ENCODE measurements at regions not wholly inside any gene's neighbourhood (a gene's known extent, or its start where the extent isn't known, plus 50 kb on each side); places are given as distances from the start of the nearest gene placed in this dataset.

DNA sequence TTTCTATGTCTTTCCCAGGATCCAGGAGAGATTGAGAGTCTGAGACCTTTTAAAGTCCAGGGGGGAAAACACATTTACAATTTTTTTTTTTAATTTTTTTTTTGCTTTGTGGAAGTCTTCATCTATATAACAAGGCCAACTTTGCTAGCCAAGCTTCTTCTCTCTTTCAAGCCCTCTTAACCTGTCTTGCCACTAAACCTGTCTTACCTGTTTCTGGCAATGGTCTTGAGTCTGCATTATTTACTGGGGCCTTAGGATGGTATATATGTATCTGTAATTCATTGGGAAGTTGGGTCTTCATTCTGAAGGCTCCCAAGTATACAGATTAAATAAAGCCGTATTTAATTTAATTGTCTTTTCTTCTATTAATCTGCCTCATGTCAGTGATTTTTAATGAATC, 750.9 kb upstream of the B3GALT2 start:
- Histone ChIP-seq H3K4me3 (ENCODE audit: low read depth in 1 of 2, low read length in 2 of 2) (no peak overlapping the region), H3K9me3 (ENCODE audit: control insufficient read depth in 1 of 2, low read length in 2 of 2) (no peaks in the 10 kb centered on the region), H3K4me1 (ENCODE audit: control insufficient read depth in 1 of 2, insufficient read depth in 2 of 2, low read length in 2 of 2) (no peaks in the 10 kb centered on the region), H3K36me3 (ENCODE audit: control insufficient read depth in 1 of 2, insufficient read depth in 2 of 2, low read length in 2 of 2) (no peaks in the 10 kb centered on the region), H3K27ac (ENCODE audit: low read length) (no peak overlapping the region), H3K27me3 (ENCODE audit: low read depth, low read length) (no peaks in the 10 kb centered on the region)

DNA sequence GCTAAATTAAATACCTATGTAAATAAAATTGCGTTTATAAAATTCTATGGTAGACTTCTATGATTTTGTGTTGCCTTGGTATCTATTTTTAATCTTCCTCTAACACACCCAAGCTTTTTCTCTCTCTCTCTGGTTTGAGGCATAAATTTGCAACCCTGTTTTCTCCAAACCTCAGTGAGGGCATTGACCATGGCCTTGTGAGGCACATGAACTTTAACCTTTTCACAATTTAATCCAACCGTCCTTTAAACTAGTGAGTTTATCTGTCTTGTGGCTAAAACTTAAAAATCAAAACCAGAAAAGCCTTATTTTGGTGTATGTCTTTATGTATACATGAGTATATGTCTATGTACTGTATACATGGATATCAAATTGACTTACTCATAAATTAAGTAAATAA, 746.6 kb upstream of the B3GALT2 start:
- Histone ChIP-seq H3K4me3 (ENCODE audit: low read depth in 1 of 2, low read length in 2 of 2) (no peak overlapping the region), H3K9me3 (ENCODE audit: control insufficient read depth in 1 of 2, low read length in 2 of 2) (no peaks in the 10 kb centered on the region), H3K27ac (ENCODE audit: low read length) (no peak overlapping the region), H3K36me3 (ENCODE audit: control insufficient read depth in 1 of 2, insufficient read depth in 2 of 2, low read length in 2 of 2) (no peaks in the 10 kb centered on the region), H3K4me1 (ENCODE audit: control insufficient read depth in 1 of 2, insufficient read depth in 2 of 2, low read length in 2 of 2) (no peaks in the 10 kb centered on the region), H3K27me3 (ENCODE audit: low read depth, low read length) (no peaks in the 10 kb centered on the region)

- Histone ChIP-seq H3K9me3 (ENCODE audit: control insufficient read depth in 1 of 2, low read length in 2 of 2) (peaks cover 0 to 6% of the 10 kb centered on the region in 2 donors), H3K27ac (ENCODE audit: low read length) (no peak overlapping the region)
Observed at GRCh38 chr1:193931356-193931755, 744.9 kb upstream of the B3GALT2 start.

DNA sequence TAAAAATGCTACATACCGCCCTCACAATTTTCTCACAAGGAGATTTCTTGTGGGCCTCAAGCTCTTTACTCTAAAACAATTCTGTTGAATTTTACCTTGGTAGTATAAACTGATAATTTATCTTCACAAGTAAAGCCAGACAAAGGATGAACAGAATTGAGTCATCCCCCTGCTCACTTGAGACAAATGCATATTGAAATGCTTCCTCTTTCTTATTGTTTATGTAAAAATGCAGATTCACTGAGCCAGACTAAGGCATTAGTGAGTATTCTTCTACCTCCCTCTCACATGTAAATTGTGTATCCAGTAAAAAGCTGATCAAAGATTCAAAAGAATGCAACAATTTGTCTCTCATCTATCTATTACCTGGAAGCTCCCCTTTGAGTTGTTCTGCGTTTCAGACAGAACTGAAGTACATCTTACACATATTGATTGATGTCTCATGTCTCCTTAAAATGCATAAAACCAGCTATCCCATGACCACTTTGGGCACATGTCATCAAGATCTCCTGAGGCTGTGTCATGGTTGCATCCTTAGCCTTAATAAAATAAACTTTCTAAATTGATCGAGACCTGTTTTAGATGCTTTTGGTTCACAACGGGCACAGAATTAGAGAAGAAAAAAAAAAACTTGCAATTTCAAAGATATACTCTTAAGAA, 743.1 kb upstream of the B3GALT2 start:
- Histone ChIP-seq H3K27ac (ENCODE audit: low read length) (no peak overlapping the region), H3K4me3 (ENCODE audit: low read depth in 1 of 2, low read length in 2 of 2) (no peak overlapping the region), H3K4me1 (ENCODE audit: control insufficient read depth in 1 of 2, insufficient read depth in 2 of 2, low read length in 2 of 2) (no peaks in the 10 kb centered on the region), H3K9me3 (ENCODE audit: control insufficient read depth in 1 of 2, low read length in 2 of 2) (peaks cover 0 to 6% of the 10 kb centered on the region in 2 donors), H3K27me3 (ENCODE audit: low read depth, low read length) (no peaks in the 10 kb centered on the region), H3K36me3 (ENCODE audit: control insufficient read depth in 1 of 2, insufficient read depth in 2 of 2, low read length in 2 of 2) (no peaks in the 10 kb centered on the region)

More at GRCh38 chr1:193931356-193931755, 744.9 kb upstream of the B3GALT2 start:
- no peaks in the 10 kb centered on the region for H3K4me1 ChIP-seq (ENCODE audit: control insufficient read depth in 1 of 2, insufficient read depth in 2 of 2, low read length in 2 of 2)
- H3K27me3 ChIP-seq (ENCODE audit: low read depth, low read length): no peaks in the 10 kb centered on the region
- no peaks in the 10 kb centered on the region for H3K36me3 ChIP-seq (ENCODE audit: control insufficient read depth in 1 of 2, insufficient read depth in 2 of 2, low read length in 2 of 2)
- H3K4me3 ChIP-seq (ENCODE audit: low read depth in 1 of 2, low read length in 2 of 2): no peak overlapping the region

GRCh38 chr1:193927550-193927949, 741.1 kb upstream of the B3GALT2 start:
- no peaks in the 10 kb centered on the region for H3K36me3 ChIP-seq (ENCODE audit: control insufficient read depth in 1 of 2, insufficient read depth in 2 of 2, low read length in 2 of 2)
- H3K4me3 ChIP-seq (ENCODE audit: low read depth in 1 of 2, low read length in 2 of 2): no peak overlapping the region
- no peaks in the 10 kb centered on the region for H3K27me3 ChIP-seq (ENCODE audit: low read depth, low read length)
- no peaks in the 10 kb centered on the region for H3K4me1 ChIP-seq (ENCODE audit: control insufficient read depth in 1 of 2, insufficient read depth in 2 of 2, low read length in 2 of 2)
- H3K27ac ChIP-seq (ENCODE audit: low read length): no peak overlapping the region
- H3K9me3 ChIP-seq (ENCODE audit: control insufficient read depth in 1 of 2, low read length in 2 of 2): peaks cover 0 to 6% of the 10 kb centered on the region in 2 donors

DNA sequence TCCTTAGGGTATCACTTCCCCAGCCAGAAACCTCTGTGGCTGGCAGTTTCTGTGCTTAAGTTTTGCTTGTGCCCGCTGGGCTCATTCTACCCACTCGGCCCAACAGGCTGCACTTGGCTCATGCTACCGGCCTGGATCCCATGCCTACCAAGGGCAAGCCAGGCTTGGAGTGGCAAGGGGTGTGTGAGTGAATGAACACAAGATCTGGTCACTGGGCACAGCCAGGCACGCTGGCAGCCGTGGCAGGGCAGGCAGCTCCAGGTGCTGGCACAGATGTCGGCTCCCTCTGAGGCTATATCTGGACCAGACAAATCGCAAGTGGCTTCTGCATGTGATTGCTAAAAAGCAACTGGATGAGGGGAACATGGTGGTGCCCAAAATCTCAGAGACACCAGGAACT, 740.5 kb upstream of the B3GALT2 start:
- no peak overlapping the region for H3K27ac ChIP-seq (ENCODE audit: low read length)
- no peaks in the 10 kb centered on the region for H3K27me3 ChIP-seq (ENCODE audit: low read depth, low read length)
- no peaks in the 10 kb centered on the region for H3K36me3 ChIP-seq (ENCODE audit: control insufficient read depth in 1 of 2, insufficient read depth in 2 of 2, low read length in 2 of 2)
- H3K4me1 ChIP-seq (ENCODE audit: control insufficient read depth in 1 of 2, insufficient read depth in 2 of 2, low read length in 2 of 2): no peaks in the 10 kb centered on the region
- no peak overlapping the region for H3K4me3 ChIP-seq (ENCODE audit: low read depth in 1 of 2, low read length in 2 of 2)
- peaks cover 0 to 6% of the 10 kb centered on the region in 2 donors for H3K9me3 ChIP-seq (ENCODE audit: control insufficient read depth in 1 of 2, low read length in 2 of 2)

DNA sequence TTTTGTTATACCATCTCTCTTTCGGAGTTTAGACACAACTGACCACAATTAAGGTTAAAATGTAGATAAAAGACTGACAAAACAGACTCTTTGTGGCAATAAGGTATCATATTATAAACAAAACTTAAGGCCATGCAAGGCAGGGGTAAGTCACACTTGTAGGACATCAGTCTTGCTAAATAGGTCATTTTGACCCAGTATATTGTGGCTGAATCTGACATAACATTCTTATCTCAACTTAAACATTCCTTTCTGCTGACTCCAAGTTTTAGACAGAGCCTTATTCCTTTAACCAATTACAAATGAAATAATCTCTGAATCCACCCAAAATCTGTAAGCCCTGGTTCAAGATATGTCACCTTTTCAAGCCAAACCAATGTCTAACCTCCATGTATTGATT, 733.4 kb upstream of the B3GALT2 start:
- Histone ChIP-seq H3K4me3 (ENCODE audit: low read depth in 1 of 2, low read length in 2 of 2) (no peak overlapping the region), H3K9me3 (ENCODE audit: control insufficient read depth in 1 of 2, low read length in 2 of 2) (no peaks in the 10 kb centered on the region), H3K36me3 (ENCODE audit: control insufficient read depth in 1 of 2, insufficient read depth in 2 of 2, low read length in 2 of 2) (no peaks in the 10 kb centered on the region), H3K27ac (ENCODE audit: low read length) (no peak overlapping the region), H3K4me1 (ENCODE audit: control insufficient read depth in 1 of 2, insufficient read depth in 2 of 2, low read length in 2 of 2) (no peaks in the 10 kb centered on the region), H3K27me3 (ENCODE audit: low read depth, low read length) (no peaks in the 10 kb centered on the region)

- Histone ChIP-seq H3K4me1 (ENCODE audit: control insufficient read depth in 1 of 2, insufficient read depth in 2 of 2, low read length in 2 of 2) (no peaks in the 10 kb centered on the region), H3K36me3 (ENCODE audit: control insufficient read depth in 1 of 2, insufficient read depth in 2 of 2, low read length in 2 of 2) (no peaks in the 10 kb centered on the region), H3K27ac (ENCODE audit: low read length) (no peak overlapping the region), H3K9me3 (ENCODE audit: control insufficient read depth in 1 of 2, low read length in 2 of 2) (no peaks in the 10 kb centered on the region), H3K4me3 (ENCODE audit: low read depth in 1 of 2, low read length in 2 of 2) (no peak overlapping the region), H3K27me3 (ENCODE audit: low read depth, low read length) (no peaks in the 10 kb centered on the region)
Observed at GRCh38 chr1:193916452-193916851, 730.0 kb upstream of the B3GALT2 start.

DNA sequence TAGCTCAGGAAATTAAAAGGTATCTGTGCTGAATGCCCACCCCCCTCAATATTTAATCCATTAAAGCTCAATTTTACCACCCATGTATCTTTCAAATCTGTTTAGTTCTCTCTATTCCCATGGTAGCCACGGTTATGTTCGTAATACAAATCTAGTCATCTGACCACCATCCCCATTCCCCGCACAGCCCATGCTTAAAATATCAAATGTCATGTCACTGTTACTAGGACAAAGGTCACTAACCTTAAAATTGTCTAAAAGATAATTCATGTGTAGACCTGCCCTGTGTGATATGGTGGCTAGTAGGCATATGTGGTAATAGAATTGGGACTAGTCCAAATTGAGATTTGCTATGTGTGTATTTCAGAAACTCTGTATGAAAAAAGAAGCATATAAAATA, 728.5 kb upstream of the B3GALT2 start:
- Histone ChIP-seq H3K4me1 (ENCODE audit: control insufficient read depth in 1 of 2, insufficient read depth in 2 of 2, low read length in 2 of 2) (no peaks in the 10 kb centered on the region), H3K36me3 (ENCODE audit: control insufficient read depth in 1 of 2, insufficient read depth in 2 of 2, low read length in 2 of 2) (no peaks in the 10 kb centered on the region), H3K9me3 (ENCODE audit: control insufficient read depth in 1 of 2, low read length in 2 of 2) (no peaks in the 10 kb centered on the region), H3K4me3 (ENCODE audit: low read depth in 1 of 2, low read length in 2 of 2) (no peak overlapping the region), H3K27me3 (ENCODE audit: low read depth, low read length) (no peaks in the 10 kb centered on the region), H3K27ac (ENCODE audit: low read length) (no peak overlapping the region)

DNA sequence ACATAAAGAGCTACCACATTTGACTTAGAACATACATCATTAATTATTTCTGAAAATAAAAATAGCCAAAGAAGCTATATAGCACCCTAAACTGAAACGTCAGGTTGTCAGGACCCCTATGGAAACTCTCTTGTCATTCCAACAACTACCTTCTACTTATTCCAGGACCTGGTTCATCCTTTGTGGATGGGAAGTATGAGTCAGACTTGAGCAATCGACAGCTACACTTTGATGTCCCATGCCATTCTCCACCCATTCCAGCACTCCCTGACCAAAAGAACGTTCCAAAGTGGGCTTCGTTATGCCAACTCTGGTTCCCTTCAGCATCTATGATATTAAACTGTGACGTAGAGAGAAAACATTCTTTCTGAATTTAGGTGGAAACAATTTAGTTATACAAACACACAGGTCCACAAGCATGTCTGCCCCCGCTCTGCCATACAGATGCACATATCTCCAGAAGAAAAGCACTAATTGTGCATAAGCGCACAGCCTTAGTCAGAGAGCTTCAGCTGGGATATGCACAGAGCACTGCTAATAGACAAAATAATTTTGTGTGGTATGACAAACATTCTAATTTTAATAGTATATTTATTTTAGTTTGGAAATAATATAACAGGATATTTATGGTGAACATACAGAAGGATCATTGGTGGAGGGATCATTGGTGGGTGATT, 723.1 kb upstream of the B3GALT2 start:
- H3K4me1 ChIP-seq (ENCODE audit: control insufficient read depth in 1 of 2, insufficient read depth in 2 of 2, low read length in 2 of 2): no peaks in the 10 kb centered on the region
- no peaks in the 10 kb centered on the region for H3K27me3 ChIP-seq (ENCODE audit: low read depth, low read length)
- no peaks in the 10 kb centered on the region for H3K9me3 ChIP-seq (ENCODE audit: control insufficient read depth in 1 of 2, low read length in 2 of 2)
- H3K36me3 ChIP-seq (ENCODE audit: control insufficient read depth in 1 of 2, insufficient read depth in 2 of 2, low read length in 2 of 2): no peaks in the 10 kb centered on the region
- no peak overlapping the region for H3K4me3 ChIP-seq (ENCODE audit: low read depth in 1 of 2, low read length in 2 of 2)
- H3K27ac ChIP-seq (ENCODE audit: low read length): no peak overlapping the region

DNA sequence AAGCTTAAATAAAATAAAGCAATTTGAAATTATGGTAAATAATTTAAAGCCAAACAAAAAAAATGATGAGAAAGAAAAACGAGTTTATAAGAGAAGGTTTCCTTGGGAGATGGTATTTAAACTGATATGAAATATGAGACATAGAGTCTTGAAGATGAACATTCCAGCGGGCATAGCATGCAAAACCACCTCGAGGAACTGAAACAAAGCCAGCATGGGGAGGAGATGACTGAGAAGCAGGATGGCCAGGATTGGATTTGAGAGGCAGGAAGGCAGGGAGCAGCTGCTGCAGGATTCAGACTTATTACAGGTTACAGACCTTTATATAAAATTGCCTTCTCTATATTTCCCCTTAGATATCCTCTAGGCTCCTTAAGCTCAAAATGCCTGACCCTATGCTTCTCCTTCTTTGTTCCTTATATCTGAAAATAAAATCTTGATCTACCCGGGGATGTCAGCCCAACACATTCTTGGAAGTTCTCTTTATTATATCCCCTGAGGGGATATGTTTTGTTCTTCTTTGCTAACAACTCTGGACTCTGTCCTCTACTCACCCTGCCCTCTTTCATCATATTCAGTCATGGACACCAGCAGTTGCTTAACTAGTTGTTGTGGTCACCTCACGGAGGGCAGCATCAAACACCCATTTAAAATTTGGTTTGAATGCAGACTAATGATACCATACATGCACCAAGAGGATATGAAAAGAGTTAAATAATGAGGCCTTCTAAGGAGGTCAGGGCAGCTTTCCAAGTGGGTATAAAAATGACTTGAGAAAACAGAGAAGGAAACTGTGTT, 719.1 kb upstream of the B3GALT2 start:
- Histone ChIP-seq H3K36me3 (ENCODE audit: control insufficient read depth in 1 of 2, insufficient read depth in 2 of 2, low read length in 2 of 2) (no peaks in the 10 kb centered on the region), H3K4me3 (ENCODE audit: low read depth in 1 of 2, low read length in 2 of 2) (no peak overlapping the region), H3K27me3 (ENCODE audit: low read depth, low read length) (no peaks in the 10 kb centered on the region), H3K27ac (ENCODE audit: low read length) (no peak overlapping the region), H3K9me3 (ENCODE audit: control insufficient read depth in 1 of 2, low read length in 2 of 2) (no peaks in the 10 kb centered on the region), H3K4me1 (ENCODE audit: control insufficient read depth in 1 of 2, insufficient read depth in 2 of 2, low read length in 2 of 2) (no peaks in the 10 kb centered on the region)
